ENCODE measurements at regions not wholly inside any gene's neighbourhood (a gene's known extent, or its start where the extent isn't known, plus 50 kb on each side); places are given as distances from the start of the nearest gene placed in this dataset.

- H3K79me2 ChIP-seq (replicated peaks; ENCODE audit: insufficient read depth, low read length) = no peaks in the 10 kb centered on the region
- H3F3A ChIP-seq (ENCODE audit: insufficient read depth, low read length, poor library complexity, severe bottlenecking) = no peaks in the 10 kb centered on the region
- H3K27ac ChIP-seq (ENCODE audit: low read length) = no peak overlapping the region
- no peak overlapping the region for H3K4me2 ChIP-seq (ENCODE audit: low read length)
- no peak overlapping the region for H2AFZ ChIP-seq (ENCODE audit: low read depth, low read length)
- no peaks in the 10 kb centered on the region for H3K9me2 ChIP-seq (ENCODE audit: insufficient read depth, low read length)
- no peak overlapping the region for H3K4me3 ChIP-seq (ENCODE audit: low read length)
- H4K20me1 ChIP-seq (ENCODE audit: insufficient read depth) = no peaks in the 10 kb centered on the region
- no peaks in the 10 kb centered on the region for H3K9me3 ChIP-seq (ENCODE audit: low read length)
- H3K36me3 ChIP-seq (ENCODE audit: insufficient read depth, low read length) = no peaks in the 10 kb centered on the region
- no peak for TF ChIP-seq POLR2AphosphoS5 (IDR thresholded peaks at IDR 0.05)
- no peak for TF ChIP-seq EP300 (conservative IDR thresholded peaks at IDR 0.05; ENCODE audit: poor library complexity, severe bottlenecking)
- TF ChIP-seq EZH2 (IDR thresholded peaks at IDR 0.05; ENCODE audit: borderline replicate concordance, insufficient read depth, low read length, poor library complexity, severe bottlenecking) = no peak
- no peak for TF ChIP-seq SMC3 (conservative IDR thresholded peaks at IDR 0.05; ENCODE audit: poor library complexity)
- TF ChIP-seq, protein P1, sequence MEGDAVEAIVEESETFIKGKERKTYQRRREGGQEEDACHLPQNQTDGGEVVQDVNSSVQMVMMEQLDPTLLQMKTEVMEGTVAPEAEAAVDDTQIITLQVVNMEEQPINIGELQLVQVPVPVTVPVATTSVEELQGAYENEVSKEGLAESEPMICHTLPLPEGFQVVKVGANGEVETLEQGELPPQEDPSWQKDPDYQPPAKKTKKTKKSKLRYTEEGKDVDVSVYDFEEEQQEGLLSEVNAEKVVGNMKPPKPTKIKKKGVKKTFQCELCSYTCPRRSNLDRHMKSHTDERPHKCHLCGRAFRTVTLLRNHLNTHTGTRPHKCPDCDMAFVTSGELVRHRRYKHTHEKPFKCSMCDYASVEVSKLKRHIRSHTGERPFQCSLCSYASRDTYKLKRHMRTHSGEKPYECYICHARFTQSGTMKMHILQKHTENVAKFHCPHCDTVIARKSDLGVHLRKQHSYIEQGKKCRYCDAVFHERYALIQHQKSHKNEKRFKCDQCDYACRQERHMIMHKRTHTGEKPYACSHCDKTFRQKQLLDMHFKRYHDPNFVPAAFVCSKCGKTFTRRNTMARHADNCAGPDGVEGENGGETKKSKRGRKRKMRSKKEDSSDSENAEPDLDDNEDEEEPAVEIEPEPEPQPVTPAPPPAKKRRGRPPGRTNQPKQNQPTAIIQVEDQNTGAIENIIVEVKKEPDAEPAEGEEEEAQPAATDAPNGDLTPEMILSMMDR (IDR thresholded peaks at IDR 0.05; ENCODE audit: poor library complexity, severe bottlenecking) = no peak
- TF ChIP-seq TAF1 (IDR thresholded peaks at IDR 0.05; ENCODE audit: low read depth) = no peak
- TF ChIP-seq RAD21 (conservative IDR thresholded peaks at IDR 0.05) = no peak
- TF ChIP-seq, protein P2, sequence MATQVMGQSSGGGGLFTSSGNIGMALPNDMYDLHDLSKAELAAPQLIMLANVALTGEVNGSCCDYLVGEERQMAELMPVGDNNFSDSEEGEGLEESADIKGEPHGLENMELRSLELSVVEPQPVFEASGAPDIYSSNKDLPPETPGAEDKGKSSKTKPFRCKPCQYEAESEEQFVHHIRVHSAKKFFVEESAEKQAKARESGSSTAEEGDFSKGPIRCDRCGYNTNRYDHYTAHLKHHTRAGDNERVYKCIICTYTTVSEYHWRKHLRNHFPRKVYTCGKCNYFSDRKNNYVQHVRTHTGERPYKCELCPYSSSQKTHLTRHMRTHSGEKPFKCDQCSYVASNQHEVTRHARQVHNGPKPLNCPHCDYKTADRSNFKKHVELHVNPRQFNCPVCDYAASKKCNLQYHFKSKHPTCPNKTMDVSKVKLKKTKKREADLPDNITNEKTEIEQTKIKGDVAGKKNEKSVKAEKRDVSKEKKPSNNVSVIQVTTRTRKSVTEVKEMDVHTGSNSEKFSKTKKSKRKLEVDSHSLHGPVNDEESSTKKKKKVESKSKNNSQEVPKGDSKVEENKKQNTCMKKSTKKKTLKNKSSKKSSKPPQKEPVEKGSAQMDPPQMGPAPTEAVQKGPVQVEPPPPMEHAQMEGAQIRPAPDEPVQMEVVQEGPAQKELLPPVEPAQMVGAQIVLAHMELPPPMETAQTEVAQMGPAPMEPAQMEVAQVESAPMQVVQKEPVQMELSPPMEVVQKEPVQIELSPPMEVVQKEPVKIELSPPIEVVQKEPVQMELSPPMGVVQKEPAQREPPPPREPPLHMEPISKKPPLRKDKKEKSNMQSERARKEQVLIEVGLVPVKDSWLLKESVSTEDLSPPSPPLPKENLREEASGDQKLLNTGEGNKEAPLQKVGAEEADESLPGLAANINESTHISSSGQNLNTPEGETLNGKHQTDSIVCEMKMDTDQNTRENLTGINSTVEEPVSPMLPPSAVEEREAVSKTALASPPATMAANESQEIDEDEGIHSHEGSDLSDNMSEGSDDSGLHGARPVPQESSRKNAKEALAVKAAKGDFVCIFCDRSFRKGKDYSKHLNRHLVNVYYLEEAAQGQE (IDR thresholded peaks at IDR 0.05; ENCODE audit: borderline replicate concordance) = no peak
- no peak for TF ChIP-seq MXI1 (conservative IDR thresholded peaks at IDR 0.05; ENCODE audit: poor library complexity, severe bottlenecking)
- no peak overlapping the region for H3K9ac ChIP-seq (ENCODE audit: low read length)
- H3K27me3 ChIP-seq (ENCODE audit: insufficient read depth, low read depth, low read length) = no peaks in the 10 kb centered on the region
Observed at GRCh38 chr11:128151338-128151737, 436.0 kb downstream of the ETS1 start.

- Histone ChIP-seq H3K4me2 (ENCODE audit: low read length) (no peak overlapping the region), H4K20me1 (ENCODE audit: insufficient read depth) (no peaks in the 10 kb centered on the region), H3K27ac (ENCODE audit: low read length) (no peak overlapping the region), H3K9me2 (ENCODE audit: insufficient read depth, low read length) (no peaks in the 10 kb centered on the region), H2AFZ (ENCODE audit: low read depth, low read length) (no peak overlapping the region), H3K27me3 (ENCODE audit: insufficient read depth, low read depth, low read length) (no peaks in the 10 kb centered on the region), H3K4me3 (ENCODE audit: low read length) (no peak overlapping the region), H3K36me3 (ENCODE audit: insufficient read depth, low read length) (no peaks in the 10 kb centered on the region), H3K79me2 (replicated peaks; ENCODE audit: insufficient read depth, low read length) (no peaks in the 10 kb centered on the region), H3F3A (ENCODE audit: insufficient read depth, low read length, poor library complexity, severe bottlenecking) (no peaks in the 10 kb centered on the region), H3K9me3 (ENCODE audit: low read length) (no peaks in the 10 kb centered on the region), H3K9ac (ENCODE audit: low read length) (no peak overlapping the region)
- TF ChIP-seq EZH2 (IDR thresholded peaks at IDR 0.05; ENCODE audit: borderline replicate concordance, insufficient read depth, low read length, poor library complexity, severe bottlenecking) (no peak), SMC3 (conservative IDR thresholded peaks at IDR 0.05; ENCODE audit: poor library complexity) (no peak), RAD21 (conservative IDR thresholded peaks at IDR 0.05) (no peak), POLR2AphosphoS5 (IDR thresholded peaks at IDR 0.05) (no peak), EP300 (conservative IDR thresholded peaks at IDR 0.05; ENCODE audit: poor library complexity, severe bottlenecking) (no peak), TAF1 (IDR thresholded peaks at IDR 0.05; ENCODE audit: low read depth) (no peak), MXI1 (conservative IDR thresholded peaks at IDR 0.05; ENCODE audit: poor library complexity, severe bottlenecking) (no peak)
- TF ChIP-seq, protein P2 (IDR thresholded peaks at IDR 0.05; ENCODE audit: borderline replicate concordance) = no peak
- TF ChIP-seq, protein P1 (IDR thresholded peaks at IDR 0.05; ENCODE audit: poor library complexity, severe bottlenecking) = no peak
Observed at GRCh38 chr11:128148208-128148607, 439.1 kb downstream of the ETS1 start.
